A673 (cell line): ENCODE measurements at regions not wholly inside any gene's neighbourhood (a gene's known extent, or its start where the extent isn't known, plus 50 kb on each side); places are given as distances from the start of the nearest gene placed in this dataset.

ENCODE experiments used
- EZH2 ChIP-seq: fragments of 200-600 bp; sonication (generic); IDR thresholded peaks from 2 replicates; pipeline ENCODE4 v1.6.1; 2017; ENCODE audit warnings: borderline replicate concordance, low read depth, mild to moderate bottlenecking, mixed read lengths, antibody characterized with exemption, low read length; ENCODE audit not compliant: poor library complexity, severe bottlenecking
- TF ChIP-seq, protein P1 (sequence below): fragments of 300-800, 200-600 bp; sonication (generic); conservative IDR thresholded peaks from 2 replicates; pipeline ENCODE4 v1.5.1; 2017; ENCODE audit warnings: low read depth, mild to moderate bottlenecking, antibody characterized with exemption, low read length, moderate library complexity, mixed read lengths

- TF ChIP-seq, protein P1, sequence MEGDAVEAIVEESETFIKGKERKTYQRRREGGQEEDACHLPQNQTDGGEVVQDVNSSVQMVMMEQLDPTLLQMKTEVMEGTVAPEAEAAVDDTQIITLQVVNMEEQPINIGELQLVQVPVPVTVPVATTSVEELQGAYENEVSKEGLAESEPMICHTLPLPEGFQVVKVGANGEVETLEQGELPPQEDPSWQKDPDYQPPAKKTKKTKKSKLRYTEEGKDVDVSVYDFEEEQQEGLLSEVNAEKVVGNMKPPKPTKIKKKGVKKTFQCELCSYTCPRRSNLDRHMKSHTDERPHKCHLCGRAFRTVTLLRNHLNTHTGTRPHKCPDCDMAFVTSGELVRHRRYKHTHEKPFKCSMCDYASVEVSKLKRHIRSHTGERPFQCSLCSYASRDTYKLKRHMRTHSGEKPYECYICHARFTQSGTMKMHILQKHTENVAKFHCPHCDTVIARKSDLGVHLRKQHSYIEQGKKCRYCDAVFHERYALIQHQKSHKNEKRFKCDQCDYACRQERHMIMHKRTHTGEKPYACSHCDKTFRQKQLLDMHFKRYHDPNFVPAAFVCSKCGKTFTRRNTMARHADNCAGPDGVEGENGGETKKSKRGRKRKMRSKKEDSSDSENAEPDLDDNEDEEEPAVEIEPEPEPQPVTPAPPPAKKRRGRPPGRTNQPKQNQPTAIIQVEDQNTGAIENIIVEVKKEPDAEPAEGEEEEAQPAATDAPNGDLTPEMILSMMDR = no peak
- TF ChIP-seq EZH2 = no peak
Observed at GRCh38 chr1:78240191-78240590, 194.4 kb downstream of the GIPC2 start.
